Cerebellar cortex (tissue), 1 donor: ENCODE measurements at regions not wholly inside any gene's neighbourhood (a gene's known extent, or its start where the extent isn't known, plus 50 kb on each side); places are given as distances from the start of the nearest gene placed in this dataset.

Source experiments
- DNase-seq: peaks from one replicate; pipeline ENCODE4 v3.0.0-alpha.2; 2015; ENCODE audit warnings: low spot score

GRCh38 chr16:64410306-64410705 lies 711.6 kb downstream of the CDH11 start:
- no peak for DNase-seq

GRCh38 chr16:64409783-64410210 lies 712.1 kb downstream of the CDH11 start:
- DNase-seq: no peak

- DNase-seq: no peak
These were observed 713.2 kb downstream of the CDH11 start for GRCh38 chr16:64408699-64409098.

GRCh38 chr16:64406770-64407181 lies 715.1 kb downstream of the CDH11 start:
- no peak for DNase-seq

GRCh38 chr16:64403352-64403751 lies 718.5 kb downstream of the CDH11 start:
- no peak for DNase-seq

- no peak for DNase-seq
These were observed 723.1 kb downstream of the CDH11 start for GRCh38 chr16:64398793-64399192.

- DNase-seq: no peak
These were observed 723.8 kb downstream of the CDH11 start for GRCh38 chr16:64397945-64398508.

- no peak for DNase-seq
These were observed 724.8 kb downstream of the CDH11 start for GRCh38 chr16:64397042-64397441.

- DNase-seq: no peak
These were observed 727.8 kb downstream of the CDH11 start for GRCh38 chr16:64394061-64394460.

- DNase-seq: no peak
These were observed 729.4 kb downstream of the CDH11 start for GRCh38 chr16:64392456-64392855.

GRCh38 chr16:64391063-64391600 lies 730.7 kb downstream of the CDH11 start:
- no peak for DNase-seq

- DNase-seq: no peak
These were observed 731.8 kb downstream of the CDH11 start for GRCh38 chr16:64390102-64390501.

GRCh38 chr16:64384636-64385035 lies 737.2 kb downstream of the CDH11 start:
- DNase-seq: no peak

- DNase-seq: no peak
These were observed 739.9 kb downstream of the CDH11 start for GRCh38 chr16:64381979-64382378.

GRCh38 chr16:64380751-64381150 lies 741.1 kb downstream of the CDH11 start:
- DNase-seq: no peak

GRCh38 chr16:64375391-64375980 lies 746.4 kb downstream of the CDH11 start:
- no peak for DNase-seq

GRCh38 chr16:64370112-64370511 lies 751.8 kb downstream of the CDH11 start:
- peak; percentile 24 for DNase-seq

GRCh38 chr16:64365448-64365931 lies 756.4 kb downstream of the CDH11 start:
- no peak for DNase-seq

GRCh38 chr16:64364894-64365293 lies 757.0 kb downstream of the CDH11 start:
- DNase-seq: no peak

- no peak for DNase-seq
These were observed 757.4 kb downstream of the CDH11 start for GRCh38 chr16:64364416-64364815.

GRCh38 chr16:64364016-64364415 lies 757.8 kb downstream of the CDH11 start:
- DNase-seq: no peak

- DNase-seq: no peak
These were observed 758.8 kb downstream of the CDH11 start for GRCh38 chr16:64363039-64363438.

GRCh38 chr16:64362193-64362592 lies 759.7 kb downstream of the CDH11 start:
- DNase-seq: no peak

GRCh38 chr16:64361753-64362152 lies 760.1 kb downstream of the CDH11 start:
- DNase-seq: no peak
